ENCODE measurements at regions not wholly inside any gene's neighbourhood (a gene's known extent, or its start where the extent isn't known, plus 50 kb on each side); places are given as distances from the start of the nearest gene placed in this dataset.

DNA sequence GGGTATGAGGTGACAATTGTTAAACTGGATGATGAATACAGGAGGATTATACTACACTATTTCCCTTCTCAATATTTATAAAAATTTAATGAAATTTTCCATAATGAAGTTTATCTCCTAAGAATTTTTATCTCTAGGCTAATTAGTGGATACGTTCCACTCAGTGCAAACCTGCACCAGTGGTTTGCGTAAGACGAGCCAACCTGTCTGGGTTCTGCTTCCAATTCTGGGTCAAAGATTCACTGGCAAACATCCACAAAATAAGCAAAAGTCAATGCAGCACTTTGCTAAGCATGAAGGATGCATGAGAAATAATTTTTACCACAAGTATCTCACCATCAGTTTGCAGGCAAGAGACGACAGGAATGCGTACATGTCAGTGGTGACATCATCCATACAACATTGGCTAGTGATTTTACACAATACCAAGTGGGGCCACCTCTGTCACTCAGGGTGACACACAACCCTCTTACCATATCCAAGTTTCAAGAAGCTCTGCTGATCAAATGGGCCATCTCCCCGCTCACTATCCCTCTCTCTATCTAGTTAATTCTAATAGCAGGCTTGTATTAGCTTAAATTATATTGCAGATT is 51.7 kb downstream of the FAM50B start:
- intact Hi-C loops (cut with micrococcal nuclease), result no loop called here

- intact Hi-C loops (cut with micrococcal nuclease), result no loop called here
These were observed 53.9 kb downstream of the FAM50B start for GRCh38 chr6:3902871-3903648.

GRCh38 chr6:3904518-3904917 is 55.3 kb downstream of the FAM50B start:
- intact Hi-C loops (cut with micrococcal nuclease), result no loop called here

DNA sequence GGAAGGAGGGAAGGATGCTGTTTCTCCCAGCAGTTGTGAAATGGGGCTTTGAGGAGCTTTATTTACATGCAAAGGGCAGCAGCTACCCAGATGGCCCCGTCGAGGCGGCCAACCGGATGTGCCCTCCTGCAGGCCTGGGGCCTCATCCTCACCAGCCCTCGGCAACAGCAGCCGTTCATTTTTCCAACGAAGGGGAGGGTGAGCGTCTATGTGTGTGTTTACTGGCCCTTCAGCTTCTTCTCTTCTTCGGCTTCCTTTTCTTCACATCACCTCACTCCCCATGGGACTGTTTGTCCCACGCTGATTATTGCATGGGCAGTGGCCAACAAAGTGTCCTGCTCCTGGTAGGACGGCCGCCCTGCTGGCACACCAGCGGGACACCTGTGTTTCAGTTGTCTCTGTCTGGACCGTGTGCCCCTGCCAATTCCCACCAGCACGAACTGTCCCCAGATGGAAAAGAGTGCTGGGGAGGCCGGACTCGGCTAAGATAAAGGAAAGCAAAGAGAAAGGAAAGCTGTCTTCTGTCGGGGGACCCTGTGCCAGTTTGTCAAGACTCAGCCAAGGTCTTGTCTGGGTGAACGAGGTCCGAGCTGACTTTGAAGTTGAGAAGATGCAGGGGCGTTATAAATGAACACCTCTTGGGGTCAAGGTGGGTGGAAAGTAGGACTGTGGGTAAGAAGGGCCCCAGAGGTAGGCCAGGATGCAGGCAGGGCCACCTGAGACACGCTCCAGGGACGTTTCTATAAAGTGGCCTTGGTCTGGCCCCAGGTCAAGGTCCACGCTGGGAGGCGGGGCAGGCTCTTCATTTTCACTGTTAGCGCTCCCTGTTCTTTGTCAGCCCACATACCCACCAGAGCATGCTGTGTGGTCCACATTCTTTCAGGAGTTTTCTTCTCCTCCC is 57.0 kb downstream of the FAM50B start:
- intact Hi-C loops (cut with micrococcal nuclease), result no loop called here

GRCh38 chr6:3906846-3907151 is 57.6 kb downstream of the FAM50B start:
- intact Hi-C loops (cut with micrococcal nuclease), result no loop called here

GRCh38 chr6:3908223-3908622 is 59.0 kb downstream of the FAM50B start:
- intact Hi-C loops (cut with micrococcal nuclease), result no loop called here

DNA sequence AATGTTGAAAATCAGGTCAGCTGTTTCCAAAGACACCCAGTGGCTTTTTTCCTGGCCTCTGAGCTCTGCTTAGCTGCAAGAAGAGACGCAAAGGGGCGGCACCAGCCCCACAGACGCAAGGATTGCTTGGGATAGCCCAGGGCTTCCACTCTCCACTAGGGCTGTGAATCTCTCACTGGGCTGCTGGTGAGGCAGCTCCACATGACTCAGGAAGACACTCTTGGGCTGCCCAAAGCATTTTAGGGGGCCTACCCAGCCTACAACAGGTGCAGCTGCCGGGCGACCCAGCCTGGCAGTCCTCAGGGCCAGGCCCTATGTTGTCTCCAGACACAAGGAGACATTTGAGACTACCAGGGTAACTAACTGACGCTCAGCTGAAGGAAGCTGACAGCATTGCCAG is 59.8 kb downstream of the FAM50B start:
- intact Hi-C loops (cut with micrococcal nuclease), result no loop called here

DNA sequence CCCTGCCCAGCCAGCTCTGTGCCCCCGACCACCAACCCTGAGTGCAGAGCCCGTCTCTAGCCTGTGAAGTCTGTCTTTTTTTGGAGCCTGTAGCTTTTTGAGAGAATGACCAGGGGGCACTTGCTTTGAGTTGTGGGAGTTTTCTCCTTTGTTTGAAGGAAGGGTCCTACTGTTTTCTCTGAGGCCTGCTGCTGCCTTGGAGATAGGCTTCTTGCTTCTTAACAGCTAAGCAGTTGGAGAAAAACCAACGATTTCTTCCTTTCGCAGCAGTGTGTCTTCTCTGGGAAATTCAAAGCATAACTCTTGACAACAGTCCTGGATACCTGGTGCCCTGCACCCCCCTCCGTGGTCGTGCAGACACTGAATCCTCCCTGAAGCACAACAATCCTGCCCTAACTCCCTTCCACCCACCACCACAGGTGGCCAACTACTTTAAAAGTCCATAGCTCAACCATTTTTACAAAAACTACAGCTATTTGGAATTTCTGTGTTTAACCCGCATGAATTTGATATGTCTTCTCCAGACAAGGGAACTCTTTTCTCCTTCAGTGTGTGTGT is 61.0 kb downstream of the FAM50B start:
- intact Hi-C loops (cut with micrococcal nuclease), result loop anchor here (10.0 kb wide), 1 partner anchor 1095 kb away; the partner anchor contains the start of gene RPP40

DNA sequence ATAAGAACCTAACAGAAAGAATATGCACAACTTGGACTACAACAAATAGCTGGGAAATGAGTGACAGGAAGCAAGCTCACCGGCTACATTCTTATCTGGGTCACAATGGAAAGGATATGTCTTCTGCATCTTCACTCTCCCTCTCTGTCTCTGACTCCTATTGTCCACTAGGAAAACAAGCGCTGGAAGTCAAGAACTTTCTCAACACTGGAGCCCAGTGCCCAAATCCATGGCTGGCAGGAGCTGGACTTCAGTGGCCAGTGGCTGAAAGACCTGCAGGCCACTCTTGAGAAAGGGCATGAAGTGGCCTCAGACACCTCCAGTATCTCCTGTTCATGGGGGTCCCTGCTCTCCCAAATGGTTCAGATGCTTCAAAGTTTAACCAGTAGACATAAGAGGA is 62.0 kb downstream of the FAM50B start:
- intact Hi-C loops (cut with micrococcal nuclease), result loop anchor here (10.0 kb wide), 1 partner anchor 1094 kb away; the partner anchor contains the start of gene RPP40

DNA sequence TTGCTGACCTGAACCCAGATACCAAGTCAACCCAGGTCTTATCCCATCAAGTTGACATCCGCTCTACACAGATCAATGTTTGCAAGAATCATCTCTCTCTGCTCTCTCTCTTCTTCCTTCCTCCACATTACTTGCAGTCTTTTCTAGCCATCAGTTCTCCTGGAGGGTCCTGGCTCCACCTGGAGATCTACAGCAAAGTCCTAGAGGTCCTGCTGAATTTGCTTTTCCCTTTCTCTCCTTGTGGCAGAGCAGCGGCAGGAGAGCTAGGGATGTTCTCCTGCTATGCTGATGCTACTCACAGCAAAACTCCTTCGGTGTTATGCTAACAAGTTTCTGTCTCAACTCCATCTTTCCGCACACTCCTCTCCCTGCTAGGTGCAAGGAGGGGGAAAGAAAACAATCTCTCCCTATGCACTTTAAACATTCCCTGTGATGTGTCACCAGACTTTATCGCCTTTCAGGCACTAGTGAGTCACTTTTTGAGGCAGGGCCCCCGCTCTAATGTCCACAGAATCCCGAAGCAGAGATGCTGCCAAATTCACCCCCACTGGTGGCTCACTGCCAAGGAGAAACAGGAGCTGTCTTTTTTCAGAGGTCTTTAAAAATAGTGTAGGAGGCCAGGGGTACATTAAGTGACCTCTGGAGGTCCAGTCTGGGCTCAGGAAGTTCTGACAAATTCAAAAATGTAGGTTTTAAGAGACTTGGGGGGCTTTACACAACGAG is 62.6 kb downstream of the FAM50B start:
- intact Hi-C loops (cut with micrococcal nuclease), result loop anchor here (10.0 kb wide), 1 partner anchor 1093 kb away; the partner anchor contains the start of gene RPP40

DNA sequence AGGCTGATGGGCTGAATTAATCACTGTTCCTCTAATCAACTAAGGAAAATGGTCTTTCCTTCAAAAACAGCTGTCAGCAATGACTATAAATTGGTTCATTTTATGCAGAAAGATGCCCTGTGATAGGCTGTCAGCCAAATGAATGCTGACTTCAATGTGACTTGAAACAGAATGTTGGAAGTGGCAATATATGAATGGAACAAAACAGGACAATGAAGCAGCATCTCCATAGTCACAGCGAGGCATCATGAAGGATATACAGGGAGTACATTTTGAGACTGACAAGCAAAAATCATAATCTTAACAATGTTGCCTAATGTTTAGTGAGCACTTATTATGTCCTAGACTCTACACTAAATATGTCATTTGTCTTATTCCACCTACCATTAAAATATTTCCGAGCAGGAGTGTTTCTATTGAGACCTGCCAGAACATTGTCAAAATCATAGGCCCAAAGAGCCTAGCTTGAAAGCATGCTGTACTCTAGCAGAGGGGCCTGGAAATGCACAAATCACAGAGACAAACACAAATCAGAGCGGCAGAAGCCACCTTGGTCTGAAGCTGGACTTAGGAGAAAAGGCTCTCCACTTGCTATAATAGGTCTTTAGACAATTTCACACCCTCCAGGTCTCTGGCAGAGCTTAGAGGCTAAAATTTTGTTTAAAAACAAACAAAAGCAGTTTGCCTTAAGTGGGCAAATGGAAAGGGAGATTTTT is 63.3 kb downstream of the FAM50B start:
- intact Hi-C loops (cut with micrococcal nuclease), result loop anchor here (10.0 kb wide), 1 partner anchor 1092 kb away; the partner anchor contains the start of gene RPP40

GRCh38 chr6:3913077-3913957 is 64.1 kb downstream of the FAM50B start:
- intact Hi-C loops (cut with micrococcal nuclease), result loop anchor here (10.0 kb wide), 1 partner anchor 1091 kb away; the partner anchor contains the start of gene RPP40

DNA sequence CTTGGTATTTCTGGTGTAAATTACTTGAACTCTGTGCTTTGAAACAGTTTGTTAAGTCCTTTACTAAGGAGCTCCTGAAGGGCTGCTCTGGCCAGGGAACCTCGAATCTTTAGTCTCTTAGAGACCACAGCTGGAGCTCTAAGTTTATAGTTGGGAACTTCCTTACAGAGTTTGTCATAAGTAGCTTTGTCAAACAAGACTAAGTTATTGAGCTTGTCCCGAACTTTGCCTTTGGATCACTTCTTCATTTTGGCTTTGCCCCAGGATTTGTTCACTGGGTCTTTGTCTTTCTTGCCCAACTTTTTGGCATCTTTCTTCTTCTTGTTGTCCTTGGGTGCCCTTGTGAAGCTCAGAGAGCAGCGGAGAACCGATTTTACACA is 64.8 kb downstream of the FAM50B start:
- intact Hi-C loops (cut with micrococcal nuclease), result loop anchor here (10.0 kb wide), 1 partner anchor 1091 kb away; the partner anchor contains the start of gene RPP40

GRCh38 chr6:3915076-3915791 is 66.1 kb downstream of the FAM50B start:
- intact Hi-C loops (cut with micrococcal nuclease), result loop anchor here (10.0 kb wide), 1 partner anchor 1090 kb away; the partner anchor contains the start of gene RPP40

DNA sequence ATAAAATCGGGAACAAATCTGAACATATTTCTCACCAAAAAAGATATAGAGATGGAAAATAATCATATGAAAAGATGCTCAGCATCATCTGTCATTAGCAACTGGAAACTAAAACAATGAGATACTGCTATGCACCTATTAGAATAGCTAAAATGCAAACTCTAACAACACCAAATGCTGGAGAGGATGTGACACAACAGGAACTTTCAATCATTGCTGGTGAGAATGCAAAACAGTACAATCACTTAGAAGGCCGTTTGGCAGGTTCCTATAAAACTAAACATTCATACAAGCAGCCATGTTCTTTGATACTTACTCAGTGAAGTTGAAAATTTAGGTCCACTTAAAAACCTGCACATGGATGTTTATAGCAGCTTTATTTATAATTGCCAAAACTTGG is 67.0 kb downstream of the FAM50B start:
- intact Hi-C loops (cut with micrococcal nuclease), result loop anchor here (10.0 kb wide), 1 partner anchor 1089 kb away; the partner anchor contains the start of gene RPP40

- intact Hi-C loops (cut with micrococcal nuclease), result loop anchor here (10.0 kb wide), 1 partner anchor 1088 kb away; the partner anchor contains the start of gene RPP40
These were observed 67.6 kb downstream of the FAM50B start for GRCh38 chr6:3916749-3917148.

DNA sequence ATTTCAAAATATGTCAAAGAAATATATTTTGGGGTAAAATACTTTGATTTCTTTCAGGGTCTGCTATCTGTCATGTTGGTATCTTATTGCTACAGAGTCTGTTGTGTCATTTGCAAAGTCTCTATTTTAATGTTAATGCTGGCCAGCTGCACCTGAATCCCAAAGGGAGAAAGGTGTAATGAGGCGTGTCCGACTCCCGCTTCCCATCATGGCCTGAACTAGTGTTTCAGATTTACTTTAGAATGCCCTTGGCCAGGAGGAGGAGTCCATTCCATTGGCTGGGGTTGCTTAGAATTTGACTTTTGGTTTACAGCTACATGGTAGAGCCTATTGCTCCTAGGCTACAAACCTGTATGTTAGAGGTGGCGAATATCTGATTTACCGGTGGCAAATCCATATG is 69.3 kb downstream of the FAM50B start:
- intact Hi-C loops (cut with micrococcal nuclease), result loop anchor here (10.0 kb wide), 1 partner anchor 1086 kb away; the partner anchor contains the start of gene RPP40

DNA sequence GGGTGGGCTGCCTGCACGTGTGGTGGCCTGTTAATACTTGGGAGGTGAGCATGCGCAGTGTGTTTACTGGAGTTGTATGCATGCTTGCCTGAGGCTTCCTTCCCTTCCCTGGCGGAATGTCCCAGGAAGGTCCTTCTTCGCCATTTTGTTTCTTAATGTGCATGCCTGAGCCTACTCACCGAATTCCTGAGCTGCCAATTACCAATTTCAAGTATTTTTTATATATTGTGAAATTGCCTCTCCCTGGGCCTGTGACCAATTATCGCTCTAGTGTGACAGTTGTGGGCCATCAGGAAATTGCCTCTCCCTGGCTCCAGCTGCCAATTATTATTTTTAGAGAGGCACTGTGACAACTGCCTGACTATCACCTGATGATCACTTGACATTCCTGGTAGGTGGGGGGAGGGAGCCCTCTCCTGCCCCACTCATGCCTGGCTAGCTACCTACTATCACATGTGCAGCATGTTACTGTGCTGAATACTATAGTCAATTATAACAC is 70.0 kb downstream of the FAM50B start:
- intact Hi-C loops (cut with micrococcal nuclease), result loop anchor here (10.0 kb wide), 1 partner anchor 1086 kb away; the partner anchor contains the start of gene RPP40
